Mononuclear cell (primary cell): ENCODE measurements at regions not wholly inside any gene's neighbourhood (a gene's known extent, or its start where the extent isn't known, plus 50 kb on each side); places are given as distances from the start of the nearest gene placed in this dataset.

Source experiments
- H3K27me3 ChIP-seq: 2 replicates; pipeline ENCODE4 v1.6.0; 2011; ENCODE audit warnings: low read length, control low read depth; ENCODE audit not compliant: insufficient read depth
- H3K4me1 ChIP-seq: 2 replicates; pipeline ENCODE4 v1.5.1; 2011; ENCODE audit warnings: mild to moderate bottlenecking, low read length, control low read depth; ENCODE audit not compliant: insufficient read depth
- H3K4me3 ChIP-seq: 2 replicates; pipeline ENCODE4 v1.5.1; 2011; ENCODE audit warnings: mild to moderate bottlenecking, low read length, moderate library complexity
- H3K9me3 ChIP-seq: 2 replicates; pipeline ENCODE4 v1.5.1; 2011; ENCODE audit warnings: low read depth, mild to moderate bottlenecking, control low read depth, low read length

- no peaks in the 10 kb centered on the region for H3K27me3 ChIP-seq
- H3K4me1 ChIP-seq: no peaks in the 10 kb centered on the region
- H3K4me3 ChIP-seq: no peak overlapping the region
- no peaks in the 10 kb centered on the region for H3K9me3 ChIP-seq
Measured at GRCh38 chr2:226660526-226660925, 139.1 kb downstream of the IRS1 start.

- no peaks in the 10 kb centered on the region for H3K27me3 ChIP-seq
- no peak overlapping the region for H3K4me3 ChIP-seq
- no peaks in the 10 kb centered on the region for H3K4me1 ChIP-seq
- H3K9me3 ChIP-seq: no peaks in the 10 kb centered on the region
Measured at GRCh38 chr2:226660124-226660523, 139.5 kb downstream of the IRS1 start.

GRCh38 chr2:226659410-226659809 is 140.2 kb downstream of the IRS1 start:
- H3K27me3 ChIP-seq: no peaks in the 10 kb centered on the region
- H3K4me1 ChIP-seq: no peaks in the 10 kb centered on the region
- no peak overlapping the region for H3K4me3 ChIP-seq
- H3K9me3 ChIP-seq: no peaks in the 10 kb centered on the region

- no peaks in the 10 kb centered on the region for H3K4me1 ChIP-seq
- H3K4me3 ChIP-seq: no peak overlapping the region
- no peaks in the 10 kb centered on the region for H3K9me3 ChIP-seq
- H3K27me3 ChIP-seq: no peaks in the 10 kb centered on the region
Measured at GRCh38 chr2:226658555-226658954, 141.1 kb downstream of the IRS1 start.

GRCh38 chr2:226657340-226658053 is 142.1 kb downstream of the IRS1 start:
- Histone ChIP-seq H3K27me3 (no peaks in the 10 kb centered on the region), H3K9me3 (no peaks in the 10 kb centered on the region), H3K4me3 (no peak overlapping the region), H3K4me1 (no peaks in the 10 kb centered on the region)

- Histone ChIP-seq H3K4me3 (no peak overlapping the region), H3K27me3 (no peaks in the 10 kb centered on the region), H3K9me3 (no peaks in the 10 kb centered on the region), H3K4me1 (no peaks in the 10 kb centered on the region)
Measured at GRCh38 chr2:226656367-226656766, 143.3 kb downstream of the IRS1 start.

GRCh38 chr2:226655871-226656270 is 143.7 kb downstream of the IRS1 start:
- no peaks in the 10 kb centered on the region for H3K27me3 ChIP-seq
- no peaks in the 10 kb centered on the region for H3K9me3 ChIP-seq
- no peaks in the 10 kb centered on the region for H3K4me1 ChIP-seq
- no peak overlapping the region for H3K4me3 ChIP-seq

GRCh38 chr2:226652983-226653765 is 146.4 kb downstream of the IRS1 start:
- Histone ChIP-seq H3K4me3 (no peak overlapping the region), H3K27me3 (peaks cover 6% of the 10 kb centered on the region), H3K4me1 (peaks cover 11% of the 10 kb centered on the region), H3K9me3 (no peaks in the 10 kb centered on the region)

GRCh38 chr2:226652369-226652768 is 147.3 kb downstream of the IRS1 start:
- H3K4me1 ChIP-seq: peaks cover 11% of the 10 kb centered on the region
- no peaks in the 10 kb centered on the region for H3K9me3 ChIP-seq
- H3K27me3 ChIP-seq: peaks cover 6% of the 10 kb centered on the region
- H3K4me3 ChIP-seq: no peak overlapping the region

- no peak overlapping the region for H3K4me3 ChIP-seq
- peaks cover 11% of the 10 kb centered on the region for H3K4me1 ChIP-seq
- peaks cover 6% of the 10 kb centered on the region for H3K27me3 ChIP-seq
- H3K9me3 ChIP-seq: no peaks in the 10 kb centered on the region
Measured at GRCh38 chr2:226649871-226650660, 149.6 kb downstream of the IRS1 start.

- H3K4me1 ChIP-seq: peaks cover 11% of the 10 kb centered on the region
- H3K27me3 ChIP-seq: peaks cover 6% of the 10 kb centered on the region
- no peak overlapping the region for H3K4me3 ChIP-seq
- no peaks in the 10 kb centered on the region for H3K9me3 ChIP-seq
Measured at GRCh38 chr2:226649201-226649600, 150.4 kb downstream of the IRS1 start.

- Histone ChIP-seq H3K4me3 (no peak overlapping the region), H3K9me3 (no peaks in the 10 kb centered on the region), H3K27me3 (peaks cover 6% of the 10 kb centered on the region), H3K4me1 (peaks cover 11% of the 10 kb centered on the region)
Measured at GRCh38 chr2:226647621-226648518, 151.8 kb downstream of the IRS1 start.

- H3K4me3 ChIP-seq: no peak overlapping the region
- H3K27me3 ChIP-seq: peaks cover 3% of the 10 kb centered on the region
- no peaks in the 10 kb centered on the region for H3K9me3 ChIP-seq
- H3K4me1 ChIP-seq: no peaks in the 10 kb centered on the region
Measured at GRCh38 chr2:226644399-226644865, 155.2 kb downstream of the IRS1 start.

- no peaks in the 10 kb centered on the region for H3K27me3 ChIP-seq
- no peaks in the 10 kb centered on the region for H3K4me1 ChIP-seq
- H3K4me3 ChIP-seq: no peak overlapping the region
- no peaks in the 10 kb centered on the region for H3K9me3 ChIP-seq
Measured at GRCh38 chr2:226643946-226644282, 155.7 kb downstream of the IRS1 start.
